A673 (cell line): ENCODE measurements at regions not wholly inside any gene's neighbourhood (a gene's known extent, or its start where the extent isn't known, plus 50 kb on each side); places are given as distances from the start of the nearest gene placed in this dataset.
A peak's percentile ranks its signal among the peaks of the same experiment; 100 is the strongest.

Experiments
- BruUV-seq: library from RNA; stranded (reverse); fragments of 400-500 nt; replicated peaks from 2 replicates; lab custom pipeline; 2021; lab: Mats Ljungman, UMichigan
- CTCF ChIA-PET: fragments of 300-600 bp; sonication (Branson Sonifier 250); formaldehyde crosslinking; loops from one replicate; lab custom pipeline; 2022; ENCODE audit warnings: antibody characterized with exemption; lab: Charles Lee
- POLR2A ChIA-PET: fragments of 300-600 bp; sonication (Branson Sonifier 250); formaldehyde crosslinking; loops from one replicate; lab custom pipeline; 2022; ENCODE audit warnings: antibody characterized with exemption; ENCODE audit not compliant: low non-redundant PET; lab: Charles Lee
- DNase-seq: peaks from one replicate; pipeline ENCODE4 v3.0.0-alpha.2; 2015; ENCODE audit warnings: low spot score
- H3K27ac ChIP-seq: fragments of 200-600 bp; sonication (generic); 2 replicates; pipeline ENCODE4 v1.5.1; 2016; ENCODE audit warnings: mixed run types, low read depth, mild to moderate bottlenecking, mixed read lengths, antibody characterized with exemption, low read length; ENCODE audit not compliant: poor library complexity, severe bottlenecking
- H3K27me3 ChIP-seq: fragments of 200-600 bp; sonication (generic); replicated peaks from 2 replicates; pipeline ENCODE4 v1.6.1; 2017; ENCODE audit warnings: mixed run types, low read depth, mild to moderate bottlenecking, mixed read lengths, antibody characterized with exemption, low read length; ENCODE audit not compliant: insufficient read depth, poor library complexity
- H3K36me3 ChIP-seq: fragments of 200-600 bp; sonication (generic); 2 replicates; pipeline ENCODE4 v1.6.1; 2016; ENCODE audit warnings: mixed run types, mild to moderate bottlenecking, mixed read lengths, antibody characterized with exemption, low read length; ENCODE audit not compliant: insufficient read depth, poor library complexity, severe bottlenecking
- H3K4me1 ChIP-seq: fragments of 200-600 bp; sonication (generic); 2 replicates; pipeline ENCODE4 v1.6.1; 2017; ENCODE audit warnings: mixed run types, mild to moderate bottlenecking, mixed read lengths, antibody characterized with exemption, low read length; ENCODE audit not compliant: insufficient read depth, poor library complexity, severe bottlenecking
- H3K4me3 ChIP-seq: fragments of 200-600 bp; sonication (generic); 2 replicates; pipeline ENCODE4 v1.5.1; 2016; ENCODE audit warnings: low read depth, mixed run types, mild to moderate bottlenecking, mixed read lengths, low read length; ENCODE audit not compliant: poor library complexity, severe bottlenecking
- H3K9me3 ChIP-seq: fragments of 200-600 bp; sonication (generic); 2 replicates; pipeline ENCODE4 v1.6.1; 2016; ENCODE audit warnings: mixed run types, low read depth, mild to moderate bottlenecking, mixed read lengths, antibody characterized with exemption, low read length; ENCODE audit not compliant: poor library complexity, severe bottlenecking
- CTCF ChIP-seq: fragments of 300-800, 200-600 bp; sonication (generic); conservative IDR thresholded peaks from 2 replicates; pipeline ENCODE4 v1.5.1; 2017; ENCODE audit warnings: low read depth, mild to moderate bottlenecking, antibody characterized with exemption, low read length, moderate library complexity, mixed read lengths
- EZH2 ChIP-seq: fragments of 200-600 bp; sonication (generic); IDR thresholded peaks from 2 replicates; pipeline ENCODE4 v1.6.1; 2017; ENCODE audit warnings: borderline replicate concordance, low read depth, mild to moderate bottlenecking, mixed read lengths, antibody characterized with exemption, low read length; ENCODE audit not compliant: poor library complexity, severe bottlenecking
- intact Hi-C: fragments of 100-400 bp; cut with micrococcal nuclease; formaldehyde crosslinking; loops from one replicate; pipeline ENCODE4 v1.10.0; 2022; ENCODE audit not compliant: unreplicated experiment

GRCh38 chr20:39939241-39939865 lies 749.7 kb downstream of the MAFB start:
- no TSS peak for BruUV-seq
- no peak overlapping the region for H3K4me3 ChIP-seq
- DNase-seq, result no peak
- no peak for TF ChIP-seq CTCF
- TF ChIP-seq EZH2, result no peak
- H3K27me3 ChIP-seq, result no peaks in the 10 kb centered on the region
- H3K27ac ChIP-seq, result no peak overlapping the region
- ChIA-PET CTCF (no interaction called here), POLR2A (no interaction called here)
- no peaks in the 10 kb centered on the region for H3K36me3 ChIP-seq
- intact Hi-C loops, result no loop called here
- H3K4me1 ChIP-seq, result no peaks in the 10 kb centered on the region
- no peaks in the 10 kb centered on the region for H3K9me3 ChIP-seq

- DNase-seq, result no peak
- POLR2A ChIA-PET, result no interaction called here
- CTCF ChIA-PET, result no interaction called here
- no TSS peak for BruUV-seq
- Histone ChIP-seq H3K27ac (no peak overlapping the region), H3K9me3 (no peaks in the 10 kb centered on the region), H3K4me3 (no peak overlapping the region), H3K36me3 (no peaks in the 10 kb centered on the region), H3K27me3 (no peaks in the 10 kb centered on the region), H3K4me1 (no peaks in the 10 kb centered on the region)
- intact Hi-C loops, result no loop called here
- TF ChIP-seq CTCF (no peak), EZH2 (no peak)
Measured at GRCh38 chr20:39936401-39936800, 752.6 kb downstream of the MAFB start.

- POLR2A ChIA-PET, result no interaction called here
- CTCF ChIA-PET, result no interaction called here
- Histone ChIP-seq H3K27ac (no peak overlapping the region), H3K4me1 (no peaks in the 10 kb centered on the region), H3K9me3 (no peaks in the 10 kb centered on the region), H3K36me3 (no peaks in the 10 kb centered on the region), H3K27me3 (no peaks in the 10 kb centered on the region), H3K4me3 (no peak overlapping the region)
- intact Hi-C loops, result no loop called here
- TF ChIP-seq EZH2, result no peak
- no peak for TF ChIP-seq CTCF
- DNase-seq, result peak; percentile 9
- BruUV-seq, result no TSS peak
Measured at GRCh38 chr20:39935901-39936300, 753.1 kb downstream of the MAFB start.
